HepG2 (cell line): ENCODE measurements at regions not wholly inside any gene's neighbourhood (a gene's known extent, or its start where the extent isn't known, plus 50 kb on each side); places are given as distances from the start of the nearest gene placed in this dataset.

ENCODE experiments used
- CEBPZ ChIP-seq: IDR thresholded peaks from 2 replicates; pipeline ENCODE4 v1.6.1; 2012; ENCODE audit warnings: low read length, improper control_type of control experiment
- MBNL3 ChIP-seq: fragments of 250-450 bp; sonication (Bioruptor Pico); conservative IDR thresholded peaks from 2 replicates; pipeline ENCODE4 v1.8.0; 2022; ENCODE audit warnings: mild to moderate bottlenecking, inconsistent platforms
- SRSF1 ChIP-seq: fragments of 200-400 bp; formaldehyde crosslinking; optimal IDR thresholded peaks from 2 replicates; pipeline ENCODE3; 2017; ENCODE audit warnings: mild to moderate bottlenecking, low read depth, low read length, moderate library complexity
- STAG1 ChIP-seq: sonication (generic); formaldehyde crosslinking; IDR thresholded peaks from 2 replicates; pipeline ENCODE4 v1.4.0; 2020; ENCODE audit warnings: missing genetic modification reagents
- TRAFD1 ChIP-seq: sonication (generic); formaldehyde crosslinking; IDR thresholded peaks from 2 replicates; pipeline ENCODE4 v1.5.1; 2020; ENCODE audit warnings: missing genetic modification reagents, mild to moderate bottlenecking, borderline replicate concordance
- ZBTB34 ChIP-seq: sonication (generic); formaldehyde crosslinking; IDR thresholded peaks from 2 replicates; pipeline ENCODE4 v1.8.0; 2022; ENCODE audit warnings: mild to moderate bottlenecking, missing genetic modification reagents
- ZBTB40 ChIP-seq, 2 experiments: fragments of 450-650 bp in 1 of 2; sonication (generic) in 1 of 2; formaldehyde crosslinking in 1 of 2; IDR thresholded peaks; 2 replicates each; pipeline versions ENCODE4 v1.6.1 to v1.8.0; 2016 to 2022; ENCODE audit warnings: antibody characterized with exemption in 1 of 2, mild to moderate bottlenecking in 1 of 2, missing genetic modification reagents in 1 of 2
- ZFP36 ChIP-seq: fragments of 150-350 bp; IDR thresholded peaks from 2 replicates; pipeline ENCODE4 v1.6.1; 2018; ENCODE audit warnings: borderline replicate concordance, low read length, low read depth; ENCODE audit not compliant: partially characterized antibody
- ZNF234 ChIP-seq: sonication (generic); formaldehyde crosslinking; conservative IDR thresholded peaks from 2 replicates; pipeline ENCODE4 v1.5.1; 2020; ENCODE audit warnings: mild to moderate bottlenecking, missing genetic modification reagents
- ZNF274 ChIP-seq: sonication (generic); formaldehyde crosslinking; IDR thresholded peaks from 2 replicates; pipeline ENCODE4 v1.5.1; 2020; ENCODE audit warnings: mild to moderate bottlenecking, missing genetic modification reagents

GRCh38 chr13:21837841-21838551, 167.1 kb downstream of the FGF9 start (continued):
- no peak for TF ChIP-seq ZBTB40 (IDR thresholded peaks at IDR 0.05)
- no peak for TF ChIP-seq ZBTB40 (CRISPR knock-in tag; IDR thresholded peaks at IDR 0.05)
- TF ChIP-seq STAG1 (CRISPR knock-in tag) = peak; percentile 18; the same call in 1 of the 2 replicates
- no peak for TF ChIP-seq CEBPZ
- no peak for TF ChIP-seq SRSF1
- TF ChIP-seq TRAFD1 = no peak
- TF ChIP-seq ZFP36 = no peak
- TF ChIP-seq ZNF274 = no peak
- no peak for TF ChIP-seq ZBTB34 (CRISPR knock-in tag)
- no peak for TF ChIP-seq ZNF234 (CRISPR knock-in tag)
- no peak for TF ChIP-seq MBNL3 (CRISPR knock-in tag)
